Activated CD4-positive, CD25-positive, alpha-beta regulatory T cell treated with anti-CD3 and anti-CD28 coated beads, Interleukin-2, amount 50 U/mL, for 24 hours (primary cell): ENCODE measurements at regions not wholly inside any gene's neighbourhood (a gene's known extent, or its start where the extent isn't known, plus 50 kb on each side); places are given as distances from the start of the nearest gene placed in this dataset.
A peak's percentile ranks its signal among the peaks of the same experiment; 100 is the strongest.
"Not testable (repeated sequence)": the region's sequence is repeated elsewhere in the genome, so short reads cannot be mapped to it uniquely, and the experiment has no call there.

Source experiments
- ATAC-seq, 2 donors: fragments of 150-1000 bp; cut with Tn5 transposase; one replicate each; pipeline ENCODE4 v1.10.0; 2021; ENCODE audit warnings: mild to moderate bottlenecking in 1 of 2, moderate library complexity in 1 of 2

GRCh38 chr18:46229641-46230040 lies 125.5 kb downstream of the HAUS1 start:
- not testable (repeated sequence) for ATAC-seq

- ATAC-seq, result no peak
These were observed 132.0 kb downstream of the HAUS1 start for GRCh38 chr18:46236156-46236555.

- ATAC-seq, result no peak
These were observed 133.7 kb downstream of the HAUS1 start for GRCh38 chr18:46237891-46238290.

GRCh38 chr18:46239549-46239948 lies 135.4 kb downstream of the HAUS1 start:
- no peak for ATAC-seq

- no peak for ATAC-seq
These were observed 135.8 kb downstream of the HAUS1 start for GRCh38 chr18:46239998-46240397.

GRCh38 chr18:46241393-46241792 lies 137.2 kb downstream of the HAUS1 start:
- not testable (repeated sequence) for ATAC-seq

- no peak for ATAC-seq
These were observed 138.0 kb downstream of the HAUS1 start for GRCh38 chr18:46242183-46242582.

GRCh38 chr18:46243095-46243494 lies 138.9 kb downstream of the HAUS1 start:
- ATAC-seq, result no peak

- no peak for ATAC-seq
These were observed 139.5 kb downstream of the HAUS1 start for GRCh38 chr18:46243673-46244072.

GRCh38 chr18:46246101-46246500 lies 141.9 kb downstream of the HAUS1 start:
- ATAC-seq, result no peak

- no peak for ATAC-seq
These were observed 143.8 kb downstream of the HAUS1 start for GRCh38 chr18:46247942-46248341.

- ATAC-seq, result peak; percentile 89 to 91
These were observed 146.1 kb downstream of the HAUS1 start for GRCh38 chr18:46250084-46250811.

- ATAC-seq, result no peak
These were observed 146.6 kb downstream of the HAUS1 start for GRCh38 chr18:46250812-46251173.

- ATAC-seq, result no peak
These were observed 148.6 kb downstream of the HAUS1 start for GRCh38 chr18:46252759-46253158.

- ATAC-seq, result no peak
These were observed 149.3 kb downstream of the HAUS1 start for GRCh38 chr18:46253498-46253897.

GRCh38 chr18:46256078-46256477 lies 151.9 kb downstream of the HAUS1 start:
- no peak for ATAC-seq

- ATAC-seq, result no peak
These were observed 153.2 kb downstream of the HAUS1 start for GRCh38 chr18:46257366-46257765.

- ATAC-seq, result no peak
These were observed 156.1 kb downstream of the HAUS1 start for GRCh38 chr18:46260016-46260878.

- no peak for ATAC-seq
These were observed 156.6 kb downstream of the HAUS1 start for GRCh38 chr18:46260879-46261143.

GRCh38 chr18:46261799-46262198 lies 157.6 kb downstream of the HAUS1 start:
- ATAC-seq, result no peak

- ATAC-seq, result no peak
These were observed 158.7 kb downstream of the HAUS1 start for GRCh38 chr18:46262856-46263255.

GRCh38 chr18:46264255-46264654 lies 160.1 kb downstream of the HAUS1 start:
- ATAC-seq, result peak in 1 of 2 donors; percentile 54

- ATAC-seq, result peak; percentile 39 to 41
These were observed 161.3 kb downstream of the HAUS1 start for GRCh38 chr18:46265196-46266156.
